Skeletal muscle cell (primary cell): ENCODE measurements at regions not wholly inside any gene's neighbourhood (a gene's known extent, or its start where the extent isn't known, plus 50 kb on each side); places are given as distances from the start of the nearest gene placed in this dataset.
"Not testable (repeated sequence)": the region's sequence is repeated elsewhere in the genome, so short reads cannot be mapped to it uniquely, and the experiment has no call there.

Experiments used
- DNase-seq: peaks from one replicate; pipeline ENCODE4 v3.0.0-alpha.2; 2010; ENCODE audit warnings: low read depth
- H3K4me3 ChIP-seq: 2 replicates; pipeline ENCODE4 v1.5.1; 2011; ENCODE audit warnings: low read depth, mild to moderate bottlenecking, control low read depth, low read length, moderate library complexity

DNA sequence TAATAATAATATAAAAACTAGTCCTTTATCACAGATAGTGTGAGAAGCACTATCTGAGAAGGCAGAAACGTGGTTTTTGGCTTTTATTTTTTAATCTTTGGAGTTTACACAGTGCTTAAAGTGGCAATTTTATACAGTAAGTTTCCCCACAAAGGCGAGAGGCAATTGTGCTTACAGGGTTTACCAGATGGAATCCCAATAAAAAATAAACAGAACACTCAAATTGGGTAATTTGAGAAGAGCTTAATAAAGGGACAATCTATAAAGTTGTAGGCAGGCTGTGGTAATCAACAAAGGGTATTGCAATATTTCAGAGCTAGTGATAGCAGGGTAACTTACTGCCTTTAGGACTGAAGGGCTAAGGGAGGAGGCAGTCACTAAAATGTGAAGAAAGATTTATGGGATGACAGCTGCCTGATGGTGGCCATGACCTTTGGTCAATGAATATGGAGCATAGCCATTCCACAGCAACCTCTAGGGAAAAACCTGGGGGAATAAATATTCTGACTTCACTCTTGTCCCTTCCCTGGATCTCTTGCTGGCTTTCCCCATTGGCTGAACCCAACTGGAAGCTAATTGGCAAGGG is 108.9 kb upstream of the GPR39 start:
- DNase-seq, H3K4me3 ChIP-seq: not testable (repeated sequence)

DNA sequence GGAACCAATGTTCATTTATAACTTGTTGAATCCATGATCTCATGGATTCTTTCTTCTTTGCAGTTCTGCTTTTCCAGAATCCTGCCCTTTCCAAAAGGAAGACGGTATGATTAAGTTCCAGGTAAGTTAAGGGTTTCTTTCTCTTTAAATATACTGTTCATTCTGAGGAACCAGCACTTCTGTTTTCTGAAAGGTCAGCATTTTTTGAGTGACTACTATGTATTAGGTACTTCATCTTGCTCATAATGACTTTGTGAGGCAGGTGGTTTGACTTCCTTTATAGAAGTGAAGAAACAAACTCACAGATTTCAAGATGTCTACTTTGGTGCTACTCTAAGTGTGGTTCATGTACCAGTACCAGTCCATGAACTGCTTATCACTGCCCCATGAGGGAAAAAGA is 107.4 kb upstream of the GPR39 start:
- H3K4me3 ChIP-seq, DNase-seq: not testable (repeated sequence)

DNA sequence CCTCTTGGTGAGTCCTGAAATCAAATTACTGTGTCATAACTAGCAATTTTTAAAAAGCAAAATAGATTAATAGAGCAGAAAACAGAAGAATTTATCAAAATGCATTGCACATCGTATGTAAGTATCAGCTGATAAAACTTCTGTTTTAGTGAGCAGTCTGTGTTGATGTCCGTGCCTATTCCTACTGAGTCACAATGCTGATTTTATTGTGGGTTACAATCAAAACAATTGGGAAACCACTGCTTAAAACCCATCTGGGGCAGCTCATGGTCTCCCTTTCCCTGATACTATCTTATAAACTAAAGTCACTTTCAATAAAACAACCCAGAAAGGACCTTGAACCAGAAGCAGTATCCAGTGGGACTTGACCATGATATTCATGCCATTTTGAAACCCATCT is 101.1 kb upstream of the GPR39 start:
- not testable (repeated sequence) for DNase-seq, H3K4me3 ChIP-seq

DNA sequence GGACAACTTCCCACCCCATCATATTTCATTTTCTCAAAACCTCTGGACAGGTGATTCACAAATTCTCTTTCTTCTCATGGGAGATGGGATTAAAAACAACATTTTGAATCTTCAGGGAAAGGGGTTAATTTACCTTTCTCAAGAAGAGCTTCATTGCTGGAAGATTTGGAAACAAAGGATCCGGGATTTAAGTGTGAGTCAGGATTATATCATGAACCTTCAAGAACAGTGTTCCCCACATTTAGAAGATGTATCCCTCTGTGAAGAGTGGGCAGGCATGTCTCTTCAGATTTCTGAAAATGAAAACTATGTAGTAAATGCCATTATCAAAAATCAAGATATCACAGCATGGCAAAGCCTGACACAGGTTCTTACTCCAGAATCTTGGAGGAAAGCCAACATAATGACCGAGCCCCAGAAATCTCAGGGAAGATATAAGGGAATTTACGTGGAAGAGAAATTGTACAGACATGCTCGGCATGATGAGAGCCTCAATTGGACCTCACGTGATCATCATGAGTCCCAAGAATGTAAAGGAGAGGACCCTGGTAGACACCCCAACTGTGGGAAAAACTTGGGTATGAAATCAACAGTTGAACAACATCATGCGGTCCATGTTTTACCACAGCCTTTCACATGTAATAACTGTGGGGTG is 99.5 kb upstream of the GPR39 start:
- not testable (repeated sequence) for DNase-seq, H3K4me3 ChIP-seq

DNA sequence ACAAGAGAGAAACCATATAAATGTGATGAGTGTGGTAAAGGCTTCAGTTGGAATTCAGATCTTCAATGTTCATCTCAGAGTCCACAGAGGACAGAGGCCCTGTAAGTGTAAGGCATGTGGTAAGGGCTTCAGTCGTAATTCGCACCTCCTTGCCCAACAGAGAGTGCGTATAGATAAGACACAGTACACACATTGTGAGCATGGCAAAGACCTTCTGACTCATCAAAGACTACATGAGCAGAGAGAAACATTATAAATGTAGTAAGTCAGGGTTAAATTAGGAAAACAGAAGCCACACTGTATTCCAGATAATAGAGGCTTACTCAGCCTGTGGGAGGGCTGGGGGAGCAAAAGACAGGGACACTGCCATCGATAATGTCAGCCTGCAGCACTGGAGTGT is 98.1 kb upstream of the GPR39 start:
- not testable (repeated sequence) for DNase-seq, H3K4me3 ChIP-seq

DNA sequence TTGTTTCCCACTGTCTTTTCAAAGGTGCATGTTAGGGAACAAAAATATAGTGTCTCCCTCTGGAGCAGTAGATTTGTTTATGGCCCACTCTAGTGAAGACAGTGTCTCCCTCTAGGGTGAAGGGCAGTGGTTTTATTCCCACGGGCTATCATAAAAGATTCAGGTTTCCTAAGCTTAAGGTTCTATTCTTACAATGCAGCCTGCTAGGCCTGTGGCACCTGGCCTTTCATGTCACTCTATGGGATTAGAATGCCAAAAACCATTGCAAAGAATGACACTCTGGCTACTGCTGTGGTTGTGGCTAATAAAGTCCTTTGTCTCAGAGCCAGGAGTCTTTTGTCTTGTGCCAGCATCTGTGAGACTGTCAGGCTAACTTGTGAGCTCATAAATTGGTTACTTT is 92.6 kb upstream of the GPR39 start:
- H3K4me3 ChIP-seq, DNase-seq: not testable (repeated sequence)

DNA sequence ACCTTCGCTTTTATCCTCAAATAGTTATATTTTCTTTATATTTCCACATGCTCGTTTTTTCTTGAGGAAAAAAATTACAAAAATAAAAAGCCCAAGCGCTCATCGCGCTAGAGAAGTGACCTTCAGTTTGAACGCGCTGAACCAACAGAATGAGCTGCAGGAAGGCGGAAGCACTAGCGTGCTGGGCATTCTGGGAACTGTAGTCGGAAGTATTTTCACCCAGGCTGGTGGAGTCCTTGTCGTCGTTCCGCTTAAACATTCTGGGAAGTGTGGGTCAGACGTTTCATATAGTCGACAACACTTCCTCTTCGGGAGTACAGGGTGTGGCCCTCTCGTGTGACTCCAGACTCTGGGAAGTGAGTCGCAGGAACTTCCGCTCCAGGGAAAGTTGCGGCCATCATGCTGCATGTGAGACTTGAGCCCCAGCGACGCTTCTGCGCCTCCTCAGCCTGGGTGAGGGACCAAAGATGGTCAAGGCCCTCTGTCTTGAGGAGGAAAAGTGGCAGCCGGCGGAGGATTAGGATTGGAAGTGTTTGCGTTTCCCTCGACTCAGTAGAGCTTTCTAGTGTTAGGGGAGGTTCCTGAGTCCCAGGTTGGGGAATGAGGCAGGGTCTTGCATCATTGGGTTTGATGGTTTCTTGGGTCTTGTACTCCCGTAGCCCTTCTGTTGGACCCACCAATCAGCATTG is 84.1 kb upstream of the GPR39 start:
- H3K4me3 ChIP-seq, DNase-seq: not testable (repeated sequence)

DNA sequence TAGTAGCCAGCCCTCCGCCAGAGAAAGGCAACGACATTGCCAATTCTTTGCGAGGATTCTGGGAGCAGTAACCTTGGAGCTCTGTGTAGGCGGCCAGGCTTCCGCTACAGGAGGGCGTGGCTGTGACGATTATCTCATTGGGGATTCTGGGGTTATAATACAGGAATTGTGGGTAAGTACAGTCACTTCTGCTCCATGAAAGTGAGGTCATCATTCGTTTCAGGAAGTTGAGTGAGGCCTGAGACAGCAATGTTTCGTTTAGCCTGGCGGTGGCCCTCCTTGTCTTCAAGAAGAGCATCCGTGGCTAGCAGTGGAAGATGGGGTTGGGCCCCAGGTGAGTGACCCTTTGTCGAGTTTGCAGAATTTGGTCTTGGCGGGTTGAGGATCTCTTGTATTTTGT is 79.5 kb upstream of the GPR39 start:
- not testable (repeated sequence) for H3K4me3 ChIP-seq, DNase-seq

DNA sequence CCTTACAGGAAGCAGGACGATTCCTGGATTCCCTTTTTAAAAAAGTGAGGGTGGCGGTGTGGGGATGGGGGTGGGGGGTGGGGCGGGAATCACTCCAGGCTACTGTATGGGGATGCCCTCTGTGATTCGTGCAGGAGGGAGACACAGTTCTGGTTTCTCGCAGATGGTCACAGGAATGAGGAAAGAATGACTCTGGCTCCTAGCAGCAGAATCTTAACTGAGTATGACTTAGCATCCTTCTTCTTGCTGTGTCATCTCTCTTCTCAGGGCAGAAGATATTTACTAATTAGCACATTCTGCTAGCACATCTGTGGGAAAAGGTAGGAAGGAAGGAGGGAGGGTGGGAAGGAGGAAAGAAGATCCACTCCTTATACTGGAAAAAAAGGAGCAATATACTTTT is 78.8 kb upstream of the GPR39 start:
- not testable (repeated sequence) for DNase-seq

DNA sequence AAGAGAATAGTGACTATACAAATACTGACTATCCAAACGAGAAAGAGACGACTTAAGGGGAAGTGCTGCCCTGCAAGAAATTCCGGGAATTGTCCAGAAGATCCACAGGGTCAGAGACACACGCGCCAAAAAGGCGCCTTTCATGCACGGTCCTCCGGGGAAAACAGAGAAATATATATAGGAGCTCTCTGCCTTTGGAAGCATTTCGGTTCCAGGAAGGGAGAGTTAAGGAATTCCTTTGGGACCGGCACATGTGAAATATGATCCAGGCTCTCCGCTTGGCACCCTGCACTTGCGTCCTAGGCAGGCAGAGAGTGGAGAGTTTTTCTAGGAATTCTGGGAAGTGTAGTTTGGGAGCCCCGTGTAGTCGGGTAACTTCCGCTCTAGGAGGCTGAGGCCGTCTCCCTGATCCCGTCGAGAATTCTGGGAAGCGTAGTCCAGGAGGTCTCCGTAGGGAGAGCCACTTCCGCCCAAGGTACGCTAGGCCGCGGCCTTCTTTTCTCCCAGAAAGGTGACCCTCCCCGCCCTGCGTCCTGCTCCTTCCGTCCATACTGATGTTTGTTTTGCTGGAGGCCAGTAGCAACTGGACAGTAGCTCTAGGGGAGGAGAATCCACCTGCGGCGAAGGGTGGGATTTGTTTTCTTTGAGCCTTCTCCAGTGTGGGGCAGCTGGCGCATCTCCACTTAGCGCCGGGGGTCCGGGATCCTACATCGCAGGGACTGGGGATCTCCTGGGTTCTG is 69.4 kb upstream of the GPR39 start:
- DNase-seq = peak; percentile 46
- H3K4me3 ChIP-seq = peak overlapping the region; percentile 49

More for the DNA sequence above, 78.8 kb upstream of the GPR39 start:
- not testable (repeated sequence) for H3K4me3 ChIP-seq

DNA sequence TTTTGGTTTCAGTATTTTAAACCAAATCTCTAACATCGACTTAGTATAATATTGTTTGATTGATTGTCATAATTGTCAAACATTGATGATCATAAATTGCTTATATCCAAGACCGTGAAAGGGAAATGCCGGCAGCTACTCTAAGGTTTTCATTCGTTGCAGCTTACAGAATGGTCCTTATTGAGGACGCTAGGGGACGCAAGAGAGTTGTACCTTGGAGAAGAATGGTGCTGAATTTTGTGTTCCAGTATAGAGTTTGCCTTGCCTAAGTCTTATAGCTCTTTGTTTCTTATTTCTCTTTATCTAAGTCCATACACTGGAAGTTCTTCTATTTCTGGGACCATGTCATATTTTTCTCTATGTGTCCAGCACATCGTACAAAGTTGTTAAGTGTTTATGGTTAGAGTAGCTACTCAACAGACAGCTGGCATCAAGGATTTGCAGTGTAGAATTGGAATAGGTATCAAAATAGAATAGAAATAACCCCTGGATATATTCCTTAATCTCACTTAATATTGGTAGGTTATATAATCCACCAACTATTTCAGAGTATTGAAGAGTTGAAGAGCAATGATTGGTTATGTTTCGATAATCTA is 67.4 kb upstream of the GPR39 start:
- DNase-seq = peak; percentile 34
- H3K4me3 ChIP-seq = not testable (repeated sequence)

DNA sequence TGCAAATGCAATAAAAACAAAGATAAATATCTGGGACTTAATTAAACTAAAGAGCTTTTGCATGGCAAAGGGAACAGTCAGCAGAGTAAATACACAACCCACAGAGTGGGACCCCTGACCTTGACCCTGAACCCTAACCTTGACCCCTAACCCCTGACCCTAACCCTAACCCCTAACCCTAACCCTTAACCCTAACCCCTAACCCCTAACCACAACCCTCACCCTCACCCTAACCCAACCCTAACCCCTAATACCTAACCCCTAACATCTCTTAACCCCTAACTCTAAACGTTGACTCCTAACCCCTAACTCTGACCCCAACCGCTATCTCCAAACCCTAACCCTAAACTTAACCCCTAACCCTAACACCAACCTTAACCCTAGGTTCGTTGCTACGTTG is 64.9 kb upstream of the GPR39 start:
- not testable (repeated sequence) for DNase-seq, H3K4me3 ChIP-seq

DNA sequence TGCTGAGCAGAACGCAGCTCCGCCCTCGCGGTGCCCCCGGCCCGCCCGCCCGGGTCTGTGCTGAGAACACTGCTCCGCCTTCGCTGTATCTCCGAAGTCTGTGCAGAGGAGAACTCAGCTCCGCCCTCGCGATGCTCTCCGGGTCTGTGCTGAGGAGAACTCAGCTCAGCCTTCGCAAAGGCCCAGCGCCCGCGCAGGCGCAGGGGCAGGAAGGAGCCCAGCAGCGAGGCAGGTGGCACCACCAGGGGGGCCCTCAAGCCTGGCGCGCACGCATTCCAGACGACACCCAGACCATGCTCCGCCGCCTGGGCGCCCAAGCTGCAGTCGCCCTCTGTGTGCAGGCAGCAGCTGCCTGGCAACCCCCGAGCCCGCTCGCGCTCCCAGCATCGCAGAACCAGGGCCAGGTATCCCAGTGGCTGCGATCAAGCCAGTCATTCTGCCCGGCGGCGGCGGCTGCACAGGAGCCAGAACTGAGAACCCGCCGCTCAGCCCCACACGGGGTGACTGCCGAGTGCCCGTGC is 64.1 kb upstream of the GPR39 start:
- H3K4me3 ChIP-seq = peak overlapping the region; percentile 43
- DNase-seq = not testable (repeated sequence)

DNA sequence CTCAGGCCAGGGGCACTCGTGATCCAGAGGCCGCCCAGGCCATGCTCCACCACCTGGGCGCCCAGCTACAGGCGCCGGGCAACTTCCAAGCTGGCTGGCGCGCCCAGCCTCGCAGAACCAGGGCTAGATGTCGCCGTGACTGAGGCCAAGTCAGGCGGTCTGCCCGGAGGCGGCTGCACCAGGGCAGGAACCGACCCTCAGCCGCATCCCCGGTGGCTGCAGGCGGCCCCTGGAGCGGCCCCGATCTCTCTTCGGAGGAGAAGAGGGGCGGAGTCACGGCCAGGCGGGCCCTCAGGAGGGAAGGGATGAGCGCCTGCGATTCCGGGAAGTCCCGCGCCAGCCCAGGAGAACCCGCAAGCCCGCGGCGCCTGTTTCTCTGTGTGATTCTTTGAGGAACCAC is 63.2 kb upstream of the GPR39 start:
- H3K4me3 ChIP-seq = peak overlapping the region; percentile 43
- DNase-seq = not testable (repeated sequence)

DNA sequence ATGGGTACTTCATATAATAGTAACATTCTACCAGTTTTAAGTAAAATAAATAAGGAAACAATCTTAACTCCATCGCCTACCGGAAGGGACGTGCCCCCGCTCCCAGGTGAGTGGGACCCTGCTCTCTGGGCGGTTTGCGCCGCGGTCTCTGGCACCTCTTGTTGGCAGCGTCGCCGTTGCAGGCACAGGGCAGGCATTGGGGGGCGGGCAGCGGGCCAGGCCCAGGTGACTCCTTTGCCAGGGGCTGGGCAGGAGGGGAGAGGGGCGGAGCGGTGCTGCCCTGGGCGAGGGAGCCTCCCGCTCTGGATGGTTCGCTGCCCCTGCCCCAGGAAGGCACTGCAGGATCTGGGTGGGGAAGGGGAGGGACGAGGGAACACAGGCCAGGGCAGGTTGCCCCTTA is 55.6 kb upstream of the GPR39 start:
- DNase-seq, H3K4me3 ChIP-seq: not testable (repeated sequence)

DNA sequence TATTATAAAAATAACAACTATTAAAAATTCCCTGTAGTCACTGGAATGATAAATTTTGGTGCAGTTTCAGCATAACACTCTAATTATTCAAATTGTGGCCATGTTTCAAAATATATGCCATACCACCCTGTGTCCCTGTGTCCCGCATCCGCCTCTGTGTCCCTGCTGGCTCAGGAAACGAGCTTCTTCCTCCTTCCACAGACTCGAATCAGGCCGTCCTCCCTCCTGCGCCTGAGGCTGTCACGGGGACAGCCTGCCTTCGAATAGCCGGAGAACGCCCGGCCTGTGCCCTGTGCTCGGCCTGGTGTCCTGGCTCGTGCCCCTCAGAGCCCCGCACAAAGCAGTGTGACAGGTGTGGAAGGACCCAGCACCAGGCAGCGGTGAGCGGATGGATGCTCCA is 55.1 kb upstream of the GPR39 start:
- DNase-seq, H3K4me3 ChIP-seq: not testable (repeated sequence)

DNA sequence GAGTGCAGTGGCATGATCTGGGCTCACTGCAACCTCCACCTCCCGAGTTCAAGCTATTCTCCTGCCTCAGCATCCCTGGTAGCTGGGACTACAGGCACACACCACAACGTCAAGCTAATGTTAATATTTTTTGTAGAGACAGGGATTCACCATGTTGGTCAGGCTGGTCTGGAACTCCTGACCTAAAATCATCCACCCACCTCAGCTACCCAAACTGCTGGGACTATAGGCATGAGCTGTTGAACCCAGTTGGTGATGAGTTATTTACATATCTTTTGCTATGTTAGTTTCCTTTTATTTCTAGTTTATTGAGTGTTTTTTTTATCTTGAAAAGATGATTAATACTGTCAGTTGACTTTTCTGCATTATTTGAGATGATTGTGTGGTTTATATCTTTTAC is 53.3 kb upstream of the GPR39 start:
- not testable (repeated sequence) for H3K4me3 ChIP-seq, DNase-seq

DNA sequence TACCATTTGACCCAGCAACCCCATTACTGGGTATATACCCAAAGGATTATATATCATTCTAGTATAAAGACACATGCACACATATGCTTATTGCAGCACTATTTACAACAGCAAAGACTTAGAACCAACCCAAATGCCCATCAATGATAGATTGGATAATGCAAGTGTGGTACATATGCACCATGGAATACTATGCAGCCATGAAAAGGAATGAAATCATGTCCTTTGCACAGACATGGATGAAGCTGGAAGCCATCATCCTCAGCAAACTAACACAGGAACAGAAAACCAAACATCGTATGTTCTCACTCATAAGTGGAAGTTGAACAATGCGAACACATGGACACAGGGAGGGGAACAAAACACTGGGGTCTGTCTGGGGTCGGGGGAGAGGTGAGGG is 50.6 kb upstream of the GPR39 start:
- DNase-seq, H3K4me3 ChIP-seq: not testable (repeated sequence)

DNA sequence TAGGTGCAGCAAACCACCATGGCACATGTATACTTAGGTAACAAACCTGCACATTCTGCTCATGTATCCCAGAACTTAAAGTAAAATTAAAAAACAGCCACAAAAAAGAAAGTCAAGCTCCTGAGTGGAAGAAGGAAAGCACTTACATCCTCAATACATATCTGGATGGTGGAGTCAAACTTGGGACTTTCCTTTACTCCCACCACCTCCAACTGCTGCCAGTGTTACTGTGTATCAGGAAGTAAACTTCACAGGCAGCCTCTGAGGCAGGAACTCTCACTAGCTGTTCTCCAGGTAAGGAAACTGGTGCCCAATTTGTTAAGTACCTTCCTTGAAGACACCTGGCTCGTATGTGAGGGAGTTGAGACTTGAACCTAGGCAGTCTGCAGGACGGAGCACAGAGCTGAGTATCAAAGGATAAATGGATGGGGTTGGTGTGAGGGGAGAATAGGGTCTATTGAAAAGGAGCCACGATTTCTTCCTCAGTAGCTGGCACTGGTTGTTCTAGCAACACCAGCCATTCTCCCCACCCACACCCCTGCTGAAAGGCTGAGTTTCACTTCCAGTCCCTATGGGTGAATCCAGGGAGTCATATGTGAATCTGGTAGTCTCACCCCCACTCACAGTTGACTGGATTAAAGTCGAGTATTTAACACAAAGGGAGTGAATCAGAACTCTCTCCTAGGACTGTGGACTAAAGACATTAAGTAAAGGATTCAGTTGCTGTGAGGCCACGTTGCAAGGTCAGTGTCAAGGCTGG is 50.0 kb upstream of the GPR39 start:
- no peak for DNase-seq
- H3K4me3 ChIP-seq = no peak overlapping the region
